Testis (tissue), 2 donors: ENCODE measurements at regions not wholly inside any gene's neighbourhood (a gene's known extent, or its start where the extent isn't known, plus 50 kb on each side); places are given as distances from the start of the nearest gene placed in this dataset.

Source experiments
- CTCF ChIP-seq, 3 experiments: fragments of 450-650 bp in 2 of 3; fragments of 200-600 bp in 1 of 3; sonication (generic) in 1 of 3; IDR thresholded peaks; one replicate each; pipeline ENCODE4 v1.5.1; 2016 to 2019; ENCODE audit warnings: antibody characterized with exemption in 3 of 3, mild to moderate bottlenecking in 2 of 3, moderate library complexity in 1 of 3
- POLR2A ChIP-seq: fragments of 450-650 bp; IDR thresholded peaks from one replicate; pipeline ENCODE4 v1.6.1; 2017; ENCODE audit warnings: antibody characterized with exemption, mild to moderate bottlenecking, moderate library complexity

DNA sequence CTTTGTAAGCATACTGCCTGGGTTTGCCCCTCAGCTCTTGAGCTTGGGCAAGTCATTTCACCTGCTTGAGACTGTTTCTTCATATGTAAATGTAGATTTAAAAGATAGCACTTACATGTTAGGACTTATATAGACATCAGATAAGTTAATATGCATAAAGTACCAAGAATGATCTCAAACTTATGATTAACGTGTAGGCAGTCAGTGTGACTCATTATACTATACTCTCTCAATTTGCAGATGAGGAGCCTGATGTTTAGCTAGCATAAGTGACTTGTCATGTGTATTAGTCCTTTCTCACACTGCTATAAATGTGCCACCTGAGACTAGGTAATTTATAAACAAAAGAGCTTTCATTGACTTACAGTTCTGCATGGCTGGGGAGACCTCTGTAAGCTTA is 690.5 kb downstream of the KCNJ2 start:
- TF ChIP-seq CTCF (IDR thresholded peaks at IDR 0.05): no peak
- TF ChIP-seq POLR2A: no peak
